Choroid plexus epithelial cell (primary cell): ENCODE measurements at regions not wholly inside any gene's neighbourhood (a gene's known extent, or its start where the extent isn't known, plus 50 kb on each side); places are given as distances from the start of the nearest gene placed in this dataset.

Experiments used
- DNase-seq: peaks from one replicate; pipeline ENCODE4 v3.0.0-alpha.2; 2010; ENCODE audit warnings: low read depth
- H3K4me3 ChIP-seq: 2 replicates; pipeline ENCODE4 v1.5.1; 2011; ENCODE audit warnings: low read depth, mild to moderate bottlenecking, control low read depth, low read length, moderate library complexity
- TF ChIP-seq, protein P1 (sequence below): conservative IDR thresholded peaks from 2 replicates; pipeline ENCODE4 v1.5.1; 2011; ENCODE audit warnings: low read depth, mild to moderate bottlenecking, control low read depth, inconsistent platforms, low read length, moderate library complexity

GRCh38 chr4:64497491-64497890 lies 88.2 kb upstream of the TECRL start:
- peak; percentile 7 for DNase-seq
- TF ChIP-seq, protein P1, sequence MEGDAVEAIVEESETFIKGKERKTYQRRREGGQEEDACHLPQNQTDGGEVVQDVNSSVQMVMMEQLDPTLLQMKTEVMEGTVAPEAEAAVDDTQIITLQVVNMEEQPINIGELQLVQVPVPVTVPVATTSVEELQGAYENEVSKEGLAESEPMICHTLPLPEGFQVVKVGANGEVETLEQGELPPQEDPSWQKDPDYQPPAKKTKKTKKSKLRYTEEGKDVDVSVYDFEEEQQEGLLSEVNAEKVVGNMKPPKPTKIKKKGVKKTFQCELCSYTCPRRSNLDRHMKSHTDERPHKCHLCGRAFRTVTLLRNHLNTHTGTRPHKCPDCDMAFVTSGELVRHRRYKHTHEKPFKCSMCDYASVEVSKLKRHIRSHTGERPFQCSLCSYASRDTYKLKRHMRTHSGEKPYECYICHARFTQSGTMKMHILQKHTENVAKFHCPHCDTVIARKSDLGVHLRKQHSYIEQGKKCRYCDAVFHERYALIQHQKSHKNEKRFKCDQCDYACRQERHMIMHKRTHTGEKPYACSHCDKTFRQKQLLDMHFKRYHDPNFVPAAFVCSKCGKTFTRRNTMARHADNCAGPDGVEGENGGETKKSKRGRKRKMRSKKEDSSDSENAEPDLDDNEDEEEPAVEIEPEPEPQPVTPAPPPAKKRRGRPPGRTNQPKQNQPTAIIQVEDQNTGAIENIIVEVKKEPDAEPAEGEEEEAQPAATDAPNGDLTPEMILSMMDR = no peak

DNA sequence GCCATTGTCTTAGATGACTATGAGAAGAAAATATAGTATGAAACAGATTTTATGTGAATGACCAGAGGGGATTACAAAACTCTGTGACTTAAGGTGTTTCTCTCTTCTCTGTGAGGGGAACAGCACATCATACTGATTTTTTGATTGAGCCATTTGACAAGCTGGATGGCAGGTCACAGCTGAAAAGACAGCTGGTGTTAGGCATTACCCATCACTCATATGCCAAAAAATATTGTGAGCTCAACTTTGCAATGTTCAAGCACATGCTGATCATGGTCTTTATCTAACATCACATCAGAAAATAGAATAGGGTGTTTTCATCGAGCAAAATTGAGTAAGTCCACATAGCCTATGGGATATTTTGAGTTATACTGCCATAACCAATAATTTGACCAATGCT lies 86.7 kb upstream of the TECRL start:
- H3K4me3 ChIP-seq = no peak overlapping the region
- TF ChIP-seq, protein P1 = no peak

More at GRCh38 chr4:64497491-64497890, 88.2 kb upstream of the TECRL start:
- H3K4me3 ChIP-seq = no peak overlapping the region

DNA sequence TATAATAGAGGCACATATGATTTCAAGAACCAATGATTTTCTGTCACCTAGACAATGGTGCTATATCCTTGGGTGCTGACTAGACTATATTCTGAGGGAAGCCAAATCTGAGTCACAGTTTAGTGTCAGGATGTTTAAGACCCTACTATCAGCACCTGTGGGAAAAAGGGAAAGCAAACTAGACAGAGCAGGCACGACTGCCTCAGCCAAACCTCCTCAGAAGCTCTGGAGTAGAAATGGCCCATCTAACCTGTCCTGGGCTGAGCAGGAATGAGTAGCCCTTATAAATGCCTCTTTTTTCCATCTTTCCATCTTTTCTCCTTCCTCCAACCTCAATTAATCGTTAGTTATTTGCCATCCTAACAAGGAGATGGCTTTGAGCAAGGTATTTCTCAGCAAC lies 80.4 kb upstream of the TECRL start:
- no peak for DNase-seq
- TF ChIP-seq, protein P1 = no peak
- no peak overlapping the region for H3K4me3 ChIP-seq

More for the DNA sequence above, 86.7 kb upstream of the TECRL start:
- no peak for DNase-seq

DNA sequence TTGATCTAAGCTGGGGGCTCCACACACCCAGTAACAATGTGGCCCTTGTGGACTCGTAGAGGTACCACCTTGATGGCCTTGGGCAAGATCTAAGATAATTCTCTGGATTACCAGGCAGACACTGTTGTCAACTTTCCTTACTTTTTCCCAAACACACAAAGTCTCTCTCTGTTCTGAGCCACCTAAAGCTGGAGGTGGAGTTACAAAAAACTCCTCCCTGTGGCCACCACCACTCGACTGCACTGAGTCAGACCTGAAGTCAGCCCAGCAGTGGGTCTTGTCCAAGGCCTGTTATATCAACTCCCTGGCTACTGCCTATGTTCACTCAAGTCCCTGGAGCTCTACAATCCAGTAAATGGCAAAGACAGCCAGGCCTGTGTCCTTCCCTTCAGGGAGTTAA lies 70.1 kb upstream of the TECRL start:
- H3K4me3 ChIP-seq = no peak overlapping the region
- TF ChIP-seq, protein P1 = no peak
- no peak for DNase-seq

DNA sequence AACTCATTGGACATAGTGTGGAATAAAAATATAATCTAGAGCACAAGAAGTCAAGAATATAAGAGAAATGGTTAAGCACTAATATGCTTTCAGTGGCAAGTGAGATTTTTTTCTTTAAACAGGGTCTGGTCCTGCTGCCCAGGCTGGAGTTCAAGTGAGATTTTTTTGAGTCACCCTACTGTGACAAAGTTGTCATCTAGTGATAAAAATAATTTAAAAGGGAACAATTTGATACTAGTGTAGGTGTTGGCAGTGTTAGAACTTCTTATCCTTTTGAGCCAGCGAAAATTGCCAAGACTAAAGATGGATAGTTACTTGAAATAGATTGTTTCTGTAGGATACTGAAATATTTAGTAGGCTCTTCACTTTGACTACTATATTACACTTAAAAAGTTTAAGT lies 67.9 kb upstream of the TECRL start:
- no peak overlapping the region for H3K4me3 ChIP-seq
- TF ChIP-seq, protein P1 = no peak
- no peak for DNase-seq

DNA sequence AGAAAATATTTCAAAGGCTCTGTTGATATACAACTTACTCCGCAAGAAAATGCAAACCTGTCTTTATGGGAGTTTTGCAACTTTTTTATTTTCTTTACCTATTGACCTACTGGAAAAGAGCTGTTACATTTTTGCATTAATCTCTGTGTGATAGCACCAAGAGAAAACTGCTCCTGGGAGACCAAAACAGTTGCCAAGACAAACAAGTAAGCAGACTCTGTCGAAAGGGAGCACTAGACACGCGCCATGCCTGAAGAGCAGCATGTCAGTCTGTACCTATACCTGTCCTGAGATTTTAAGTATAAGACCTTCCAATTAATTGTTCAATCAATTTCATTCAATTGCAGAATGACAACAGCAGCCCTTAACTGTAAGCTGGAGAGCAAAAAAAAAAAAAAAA lies 56.0 kb upstream of the TECRL start:
- no peak overlapping the region for H3K4me3 ChIP-seq
- TF ChIP-seq, protein P1 = no peak
- DNase-seq = peak; percentile 21

DNA sequence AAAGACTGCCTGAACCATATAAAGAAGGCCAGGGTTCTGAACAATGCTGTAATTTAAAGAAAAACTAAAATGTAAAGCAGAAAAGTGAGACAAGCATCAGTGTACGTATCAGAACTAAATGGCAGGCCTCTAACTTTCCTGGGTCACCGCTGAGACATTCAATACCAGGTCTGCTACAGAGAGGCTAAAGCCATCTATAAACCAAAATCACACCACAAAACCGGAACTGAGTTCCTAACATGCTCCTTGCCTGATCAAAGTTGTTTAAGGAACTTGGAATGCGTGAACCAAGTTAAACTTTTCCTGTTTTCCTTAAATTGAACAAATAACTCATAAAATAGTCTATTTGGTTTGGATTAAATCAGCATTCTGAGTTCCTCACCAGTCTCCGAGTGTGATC lies 55.3 kb upstream of the TECRL start:
- TF ChIP-seq, protein P1 = no peak
- H3K4me3 ChIP-seq = no peak overlapping the region
- no peak for DNase-seq
